ENCODE measurements at regions not wholly inside any gene's neighbourhood (a gene's known extent, or its start where the extent isn't known, plus 50 kb on each side); places are given as distances from the start of the nearest gene placed in this dataset.

- intact Hi-C loops (cut with DNase I), result no loop called here
- H3K4me1 ChIP-seq, result peaks cover 0 to 8% (median 0%) of the 10 kb centered on the region in 9 donors
- no peak overlapping the region for H3K27ac ChIP-seq
- H3K27me3 ChIP-seq, result no peaks in the 10 kb centered on the region
- H3K9me3 ChIP-seq, result no peaks in the 10 kb centered on the region
- 95 to 98% methylated on average over 1 of the region's 1 CpG for WGBS, 2 donors
- TF ChIP-seq, protein P1, sequence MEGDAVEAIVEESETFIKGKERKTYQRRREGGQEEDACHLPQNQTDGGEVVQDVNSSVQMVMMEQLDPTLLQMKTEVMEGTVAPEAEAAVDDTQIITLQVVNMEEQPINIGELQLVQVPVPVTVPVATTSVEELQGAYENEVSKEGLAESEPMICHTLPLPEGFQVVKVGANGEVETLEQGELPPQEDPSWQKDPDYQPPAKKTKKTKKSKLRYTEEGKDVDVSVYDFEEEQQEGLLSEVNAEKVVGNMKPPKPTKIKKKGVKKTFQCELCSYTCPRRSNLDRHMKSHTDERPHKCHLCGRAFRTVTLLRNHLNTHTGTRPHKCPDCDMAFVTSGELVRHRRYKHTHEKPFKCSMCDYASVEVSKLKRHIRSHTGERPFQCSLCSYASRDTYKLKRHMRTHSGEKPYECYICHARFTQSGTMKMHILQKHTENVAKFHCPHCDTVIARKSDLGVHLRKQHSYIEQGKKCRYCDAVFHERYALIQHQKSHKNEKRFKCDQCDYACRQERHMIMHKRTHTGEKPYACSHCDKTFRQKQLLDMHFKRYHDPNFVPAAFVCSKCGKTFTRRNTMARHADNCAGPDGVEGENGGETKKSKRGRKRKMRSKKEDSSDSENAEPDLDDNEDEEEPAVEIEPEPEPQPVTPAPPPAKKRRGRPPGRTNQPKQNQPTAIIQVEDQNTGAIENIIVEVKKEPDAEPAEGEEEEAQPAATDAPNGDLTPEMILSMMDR (IDR thresholded peaks at IDR 0.05), result no peak
- H3K36me3 ChIP-seq, result no peaks in the 10 kb centered on the region
- H3K4me3 ChIP-seq, result no peak overlapping the region
- ATAC-seq (no peak), DNase-seq (no peak)
Observed at GRCh38 chr5:57791875-57792274, 309.3 kb upstream of the ACTBL2 start.

DNA sequence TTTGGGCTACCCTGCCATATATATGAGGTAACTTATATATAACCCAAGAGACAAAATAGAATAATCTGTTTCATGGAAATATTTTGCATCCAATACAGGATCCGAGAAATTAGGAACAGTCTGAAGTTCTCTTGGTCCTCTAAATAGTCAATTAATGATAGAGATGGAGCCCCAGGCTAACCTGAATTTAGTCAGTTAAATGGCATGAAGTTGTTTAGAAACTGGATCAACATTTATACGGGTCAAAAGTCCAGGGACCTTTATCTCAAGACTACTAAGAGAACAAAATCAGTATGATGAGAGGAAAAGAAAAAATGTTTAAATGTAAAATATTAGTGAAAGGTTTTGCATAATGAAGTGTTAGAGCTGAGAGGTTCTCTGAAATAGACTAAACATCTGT lies 303.3 kb upstream of the ACTBL2 start:
- intact Hi-C loops (cut with DNase I), result loop anchor here in 2 of 10 donors (10.0 kb wide), 1 partner anchor 99 kb away; no protein-coding TSS in a partner anchor
- WGBS, 2 donors, result 92 to 94% methylated on average over 2 of the region's 2 CpGs
- no peak for DNase-seq
- no peaks in the 10 kb centered on the region for H3K27me3 ChIP-seq
- TF ChIP-seq, protein P1 (IDR thresholded peaks at IDR 0.05), result no peak
- no peaks in the 10 kb centered on the region for H3K36me3 ChIP-seq
- ATAC-seq, result no peak
- no peak overlapping the region for H3K27ac ChIP-seq
- H3K4me3 ChIP-seq, result no peak overlapping the region
- H3K4me1 ChIP-seq, result peaks cover 0 to 29% (median 3%) of the 10 kb centered on the region in 9 donors
- H3K9me3 ChIP-seq, result no peaks in the 10 kb centered on the region

DNA sequence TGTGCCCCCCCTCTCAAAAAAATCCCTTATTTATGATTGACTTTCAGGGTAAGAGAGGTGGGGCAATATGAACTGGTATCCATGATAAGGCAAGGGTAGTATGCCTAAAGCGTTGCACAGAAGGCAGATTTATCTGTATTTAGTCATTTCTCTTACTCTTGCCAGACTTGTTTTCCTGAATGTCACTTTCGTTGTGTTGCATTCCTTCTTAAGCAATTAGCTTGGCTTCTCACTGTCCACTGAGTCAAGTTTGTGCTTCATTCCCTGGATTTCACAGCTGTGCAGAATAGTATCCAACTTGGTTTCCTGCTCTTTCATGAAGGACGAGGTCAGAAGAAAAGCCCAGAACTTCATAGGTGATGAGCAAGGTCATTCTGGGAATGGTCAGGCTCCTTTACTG lies 301.5 kb upstream of the ACTBL2 start:
- H3K27me3 ChIP-seq, result no peaks in the 10 kb centered on the region
- peaks cover 0 to 44% (median 13%) of the 10 kb centered on the region in 9 donors for H3K4me1 ChIP-seq
- DNase-seq (no peak), ATAC-seq (peak in 1 of 8 donors; percentile 28)
- TF ChIP-seq, protein P1 (IDR thresholded peaks at IDR 0.05), result no peak
- H3K36me3 ChIP-seq, result no peaks in the 10 kb centered on the region
- intact Hi-C loops (cut with DNase I), result loop anchor here in 6 of 10 donors (5.0 to 10.0 kb wide), 6 partner anchors 63 to 678 kb away; partner anchors contain the start of gene PLK2 (in 1 of the 6)
- H3K4me3 ChIP-seq, result peak overlapping the region in 6 of 10 donors; percentile 12 to 34 (median 29)
- H3K27ac ChIP-seq, result peak overlapping the region in 2 of 10 donors; percentile 53 to 74
- WGBS, 2 donors, result 51 to 64% methylated on average over 3 of the region's 3 CpGs
- no peaks in the 10 kb centered on the region for H3K9me3 ChIP-seq

GRCh38 chr5:57783693-57784092 lies 301.1 kb upstream of the ACTBL2 start:
- Histone ChIP-seq H3K27ac (peak overlapping the region in 4 of 10 donors; percentile 1 to 74 (median 44)), H3K9me3 (no peaks in the 10 kb centered on the region), H3K4me3 (peak overlapping the region in 6 of 10 donors; percentile 12 to 34 (median 29)), H3K27me3 (no peaks in the 10 kb centered on the region), H3K4me1 (peaks cover 0 to 44% (median 13%) of the 10 kb centered on the region in 9 donors), H3K36me3 (no peaks in the 10 kb centered on the region)
- TF ChIP-seq, protein P1 (IDR thresholded peaks at IDR 0.05), result no peak
- ATAC-seq (no peak), DNase-seq (no peak)
- WGBS, 2 donors, result 37 to 49% methylated on average over 2 of the region's 2 CpGs
- intact Hi-C loops (cut with DNase I), result loop anchor here in 6 of 10 donors (5.0 to 10.0 kb wide), 6 partner anchors 64 to 679 kb away; partner anchors contain the start of gene PLK2 (in 1 of the 6)
